IMR-90 (cell line): ENCODE measurements at regions not wholly inside any gene's neighbourhood (a gene's known extent, or its start where the extent isn't known, plus 50 kb on each side); places are given as distances from the start of the nearest gene placed in this dataset.

Experiments
- CEBPB ChIP-seq: IDR thresholded peaks from 2 replicates; pipeline ENCODE4 v1.6.1; 2012; ENCODE audit warnings: low read depth, low read length, improper control_type of control experiment
- CTCF ChIP-seq: conservative IDR thresholded peaks from 2 replicates; pipeline ENCODE4 v1.5.1; 2012; ENCODE audit warnings: mild to moderate bottlenecking, low read depth, low read length, improper control_type of control experiment
- NFE2L2 ChIP-seq: fragments of 150-350 bp; IDR thresholded peaks from 2 replicates; pipeline ENCODE4 v1.6.1; 2016; ENCODE audit warnings: low read depth, mild to moderate bottlenecking, low read length

- TF ChIP-seq CEBPB, result no peak
- no peak for TF ChIP-seq NFE2L2
- TF ChIP-seq CTCF, result no peak
These were observed 114.4 kb upstream of the SIX2 start for GRCh38 chr2:45123521-45124191.
